MM.1S (cell line): ENCODE measurements at regions not wholly inside any gene's neighbourhood (a gene's known extent, or its start where the extent isn't known, plus 50 kb on each side); places are given as distances from the start of the nearest gene placed in this dataset.

Experiments
- DNase-seq: peaks from one replicate; pipeline ENCODE4 v3.0.0-alpha.2; 2015
- H2AFZ ChIP-seq: fragments of 300-600 bp; sonication (generic); 2 replicates; pipeline ENCODE4 v1.6.0; 2016; ENCODE audit warnings: antibody characterized with exemption, low read length
- H3F3A ChIP-seq: fragments of 300-600 bp; sonication (generic); 2 replicates; pipeline ENCODE4 v1.6.1; 2016; ENCODE audit warnings: mild to moderate bottlenecking, antibody characterized with exemption, low read length, moderate library complexity, mixed read lengths; ENCODE audit not compliant: insufficient read depth
- H3K27ac ChIP-seq: fragments of 300-600 bp; sonication (generic); 2 replicates; pipeline ENCODE4 v1.5.1; 2016; ENCODE audit warnings: mild to moderate bottlenecking, low read length
- H3K27me3 ChIP-seq: fragments of 300-600 bp; sonication (generic); replicated peaks from 2 replicates; pipeline ENCODE4 v1.6.0; 2016; ENCODE audit warnings: low read length; ENCODE audit not compliant: insufficient read depth
- H3K36me3 ChIP-seq: fragments of 300-600 bp; sonication (generic); replicated peaks from 2 replicates; pipeline ENCODE4 v1.6.1; 2016; ENCODE audit warnings: mild to moderate bottlenecking, low read length, mixed read lengths; ENCODE audit not compliant: insufficient read depth
- H3K4me1 ChIP-seq: fragments of 300-600 bp; sonication (generic); 2 replicates; pipeline ENCODE4 v1.6.1; 2016; ENCODE audit warnings: low read length, mixed read lengths
- H3K4me2 ChIP-seq: fragments of 300-600 bp; sonication (generic); 2 replicates; pipeline ENCODE4 v1.6.0; 2016; ENCODE audit warnings: low read depth, low read length
- H3K4me3 ChIP-seq: fragments of 300-600 bp; sonication (generic); 2 replicates; pipeline ENCODE4 v1.5.1; 2016; ENCODE audit warnings: low read length, mixed read lengths
- H3K79me2 ChIP-seq: fragments of 300-600 bp; sonication (generic); 2 replicates; pipeline ENCODE4 v1.6.1; 2016; ENCODE audit warnings: mixed run types, low read length, mixed read lengths
- H3K9ac ChIP-seq: fragments of 300-600 bp; sonication (generic); 2 replicates; pipeline ENCODE4 v1.6.1; 2016; ENCODE audit warnings: low read length, mixed read lengths
- H3K9me2 ChIP-seq: fragments of 300-600 bp; sonication (generic); replicated peaks from 2 replicates; pipeline ENCODE4 v1.6.1; 2016; ENCODE audit warnings: mild to moderate bottlenecking, low read length, mixed read lengths; ENCODE audit not compliant: insufficient read depth
- H3K9me3 ChIP-seq: fragments of 300-600 bp; sonication (generic); replicated peaks from 2 replicates; pipeline ENCODE4 v1.6.1; 2016; ENCODE audit warnings: mild to moderate bottlenecking, low read length, mixed read lengths; ENCODE audit not compliant: insufficient read depth
- H4K20me1 ChIP-seq: fragments of 300-600 bp; sonication (generic); 2 replicates; pipeline ENCODE4 v1.6.1; 2016; ENCODE audit warnings: mild to moderate bottlenecking, low read length, moderate library complexity, mixed read lengths; ENCODE audit not compliant: insufficient read depth
- CTCF ChIP-seq: fragments of 300-600 bp; sonication (generic); IDR thresholded peaks from 2 replicates; pipeline ENCODE4 v1.5.1; 2016; ENCODE audit warnings: antibody characterized with exemption, low read length, mixed read lengths
- EZH2 ChIP-seq: fragments of 300-600 bp; sonication (generic); optimal IDR thresholded peaks from 2 replicates; pipeline ENCODE3; 2017; ENCODE audit warnings: low read depth, mild to moderate bottlenecking, antibody characterized with exemption, low read length, mixed read lengths
- EZH2phosphoT487 ChIP-seq: fragments of 300-600 bp; sonication (generic); IDR thresholded peaks from 2 replicates; pipeline ENCODE4 v1.6.1; 2018; ENCODE audit warnings: antibody characterized with exemption, low read length

GRCh38 chr6:9924971-9925370 is 489.9 kb downstream of the TFAP2A start:
- no peaks in the 10 kb centered on the region for H3K9me2 ChIP-seq
- no peaks in the 10 kb centered on the region for H3K4me1 ChIP-seq
- no peak overlapping the region for H3K27ac ChIP-seq
- no peak overlapping the region for H3K4me3 ChIP-seq
- no peaks in the 10 kb centered on the region for H3K36me3 ChIP-seq
- no peak for TF ChIP-seq CTCF
- TF ChIP-seq EZH2phosphoT487 = no peak
- no peak for TF ChIP-seq EZH2
- no peaks in the 10 kb centered on the region for H3K79me2 ChIP-seq
- no peak for DNase-seq
- H3F3A ChIP-seq = no peaks in the 10 kb centered on the region
- no peak overlapping the region for H3K4me2 ChIP-seq
- H4K20me1 ChIP-seq = no peaks in the 10 kb centered on the region
- no peaks in the 10 kb centered on the region for H3K9me3 ChIP-seq
- H2AFZ ChIP-seq = no peak overlapping the region
- no peak overlapping the region for H3K9ac ChIP-seq
- H3K27me3 ChIP-seq = no peaks in the 10 kb centered on the region

GRCh38 chr6:9921366-9921765 is 493.5 kb downstream of the TFAP2A start:
- TF ChIP-seq EZH2phosphoT487 (no peak), EZH2 (no peak), CTCF (no peak)
- Histone ChIP-seq H3K9ac (no peak overlapping the region), H3K4me1 (no peaks in the 10 kb centered on the region), H2AFZ (no peak overlapping the region), H3K27ac (no peak overlapping the region), H3F3A (no peaks in the 10 kb centered on the region), H3K9me2 (no peaks in the 10 kb centered on the region), H3K4me2 (no peak overlapping the region), H3K4me3 (no peak overlapping the region), H3K79me2 (no peaks in the 10 kb centered on the region), H3K9me3 (no peaks in the 10 kb centered on the region), H3K27me3 (no peaks in the 10 kb centered on the region), H4K20me1 (no peaks in the 10 kb centered on the region), H3K36me3 (no peaks in the 10 kb centered on the region)
- DNase-seq = no peak

GRCh38 chr6:9914951-9915350 is 499.9 kb downstream of the TFAP2A start:
- Histone ChIP-seq H3K36me3 (no peaks in the 10 kb centered on the region), H3K4me1 (no peaks in the 10 kb centered on the region), H3K9ac (no peak overlapping the region), H4K20me1 (no peaks in the 10 kb centered on the region), H3K79me2 (no peaks in the 10 kb centered on the region), H3K27me3 (no peaks in the 10 kb centered on the region), H3K9me2 (no peaks in the 10 kb centered on the region), H2AFZ (no peak overlapping the region), H3K4me3 (no peak overlapping the region), H3K4me2 (no peak overlapping the region), H3F3A (no peaks in the 10 kb centered on the region), H3K27ac (no peak overlapping the region), H3K9me3 (no peaks in the 10 kb centered on the region)
- no peak for TF ChIP-seq EZH2
- no peak for TF ChIP-seq EZH2phosphoT487
- TF ChIP-seq CTCF = no peak
- no peak for DNase-seq
